ENCODE measurements at regions not wholly inside any gene's neighbourhood (a gene's known extent, or its start where the extent isn't known, plus 50 kb on each side); places are given as distances from the start of the nearest gene placed in this dataset.

DNA sequence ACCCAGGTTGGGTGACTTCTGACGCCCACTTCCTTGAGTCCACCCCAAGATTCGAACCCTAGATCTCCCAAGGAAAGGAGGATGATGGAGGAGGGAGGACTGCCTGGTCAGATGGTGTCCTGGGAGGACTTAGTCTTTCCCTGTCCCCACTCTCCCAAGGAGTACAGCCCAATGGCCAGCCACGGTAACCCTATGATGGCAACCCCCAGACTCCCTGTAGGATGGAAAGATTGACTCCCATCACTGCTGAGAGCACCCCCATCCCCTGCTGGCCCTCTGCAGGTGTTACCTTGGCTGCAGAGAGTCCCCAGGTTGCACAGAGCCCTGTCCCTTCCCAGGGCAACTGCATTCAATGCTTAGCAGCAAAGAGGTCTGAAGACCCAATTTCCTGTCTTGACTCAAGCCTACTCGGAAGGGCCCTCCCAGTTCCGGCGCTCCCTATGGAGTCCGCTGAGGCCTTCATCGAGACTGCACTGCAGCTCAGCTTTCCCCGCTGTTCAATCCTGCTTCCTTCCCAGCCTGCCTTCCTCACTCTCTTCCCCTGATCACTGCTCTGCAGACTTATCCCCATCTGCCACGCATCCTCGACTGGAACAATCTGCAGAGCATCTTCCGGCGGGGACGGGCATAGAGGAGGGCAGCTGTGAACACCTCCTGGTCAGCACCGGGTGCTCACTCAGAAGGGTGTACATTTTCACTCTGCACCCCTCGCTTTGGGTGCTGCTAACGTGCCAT is 50.8 kb upstream of the OCM2 start:
- Mint-ChIP-seq H3K36me3 (ENCODE audit: low read depth) (no peaks in the 10 kb centered on the region), H3K9me3 (no peaks in the 10 kb centered on the region), H3K27ac (no peak overlapping the region), H3K4me1 (no peaks in the 10 kb centered on the region), H3K27me3 (peaks cover 8% of the 10 kb centered on the region), H3K4me3 (no peak overlapping the region)
- ATAC-seq (no peak), DNase-seq (no peak)

DNA sequence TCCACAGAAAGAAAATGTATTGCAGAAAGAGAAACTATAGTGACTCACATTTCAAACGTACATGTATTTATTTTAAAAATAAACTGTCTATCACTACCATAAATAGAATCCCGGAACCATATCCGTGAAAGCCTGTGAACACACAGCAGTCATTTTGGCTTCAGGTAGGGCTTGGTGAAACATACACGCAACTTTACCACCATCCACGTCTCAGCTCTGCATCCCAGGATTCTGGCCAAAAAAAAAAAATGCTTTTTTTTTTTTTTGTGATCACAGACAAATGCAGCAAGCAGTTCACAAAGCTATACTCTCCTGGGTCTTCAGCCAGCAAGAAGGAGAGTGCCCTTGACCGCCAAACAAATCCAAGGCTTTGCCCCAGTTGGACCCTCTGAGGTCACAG is 56.8 kb upstream of the OCM2 start:
- no peak for DNase-seq
- H3K36me3 Mint-ChIP-seq (ENCODE audit: low read depth), result no peaks in the 10 kb centered on the region
- H3K4me1 Mint-ChIP-seq, result peaks cover 7% of the 10 kb centered on the region
- H3K27me3 Mint-ChIP-seq, result peaks cover 2% of the 10 kb centered on the region
- no peak overlapping the region for H3K4me3 Mint-ChIP-seq
- H3K9me3 Mint-ChIP-seq, result no peaks in the 10 kb centered on the region
- H3K27ac Mint-ChIP-seq, result no peak overlapping the region
- ATAC-seq, result no peak

DNA sequence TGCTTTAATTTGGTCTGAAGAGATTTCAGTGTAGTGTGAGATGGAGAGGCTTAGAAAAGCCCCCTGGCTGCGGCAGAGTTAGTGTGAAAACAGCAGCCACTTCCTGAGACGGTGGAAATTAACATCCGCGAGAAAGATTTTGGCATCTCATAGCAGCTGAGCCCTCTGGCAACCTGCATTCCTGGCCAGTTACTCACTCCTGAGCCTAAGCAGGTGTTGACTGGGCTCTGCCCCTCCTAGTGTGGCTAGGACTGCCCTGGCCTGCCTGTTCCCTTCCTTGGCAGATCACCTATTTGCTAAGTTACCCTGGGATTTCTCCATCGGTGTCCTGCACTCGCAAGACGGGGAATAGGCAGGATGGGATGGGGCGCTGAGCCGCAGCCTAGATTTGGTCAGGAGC is 57.6 kb upstream of the LMTK2 start:
- no peak overlapping the region for H3K4me3 Mint-ChIP-seq
- ATAC-seq (no peak), DNase-seq (no peak)
- H3K36me3 Mint-ChIP-seq (ENCODE audit: low read depth), result no peaks in the 10 kb centered on the region
- peaks cover 7% of the 10 kb centered on the region for H3K4me1 Mint-ChIP-seq
- H3K27ac Mint-ChIP-seq, result no peak overlapping the region
- peaks cover 2% of the 10 kb centered on the region for H3K27me3 Mint-ChIP-seq
- H3K9me3 Mint-ChIP-seq, result no peaks in the 10 kb centered on the region

DNA sequence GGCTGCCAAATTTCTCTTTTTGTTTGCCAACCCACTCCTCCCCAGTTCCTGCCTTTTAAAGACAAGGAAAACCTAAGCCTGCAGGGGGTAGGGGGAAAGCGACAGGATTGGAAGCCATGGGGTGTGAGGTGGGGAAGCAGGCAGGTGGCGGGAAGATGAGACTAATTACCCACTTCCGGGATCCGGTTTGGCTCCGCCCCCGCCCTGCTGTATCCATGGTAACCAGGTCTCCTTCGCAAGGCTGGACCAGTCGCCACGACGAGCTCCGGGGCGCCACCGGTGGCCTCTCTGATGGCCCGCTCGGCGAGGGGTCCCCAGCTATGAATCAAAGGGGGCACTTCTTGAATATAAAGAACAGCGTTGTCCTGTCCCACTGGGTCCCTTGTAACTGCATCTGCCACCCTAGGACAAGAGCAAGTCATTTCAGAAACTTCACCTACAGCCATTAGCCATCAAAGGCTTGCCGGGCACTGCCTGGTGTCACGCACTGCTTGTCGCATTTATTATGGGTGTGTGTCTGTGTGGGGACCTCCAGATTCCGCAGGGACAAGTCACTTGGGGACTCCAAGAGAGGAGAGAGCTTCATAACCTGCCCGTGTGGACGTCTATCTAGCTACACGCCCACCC is 55.4 kb upstream of the LMTK2 start:
- ATAC-seq, result peak; percentile 52
- peaks cover 2% of the 10 kb centered on the region for H3K27me3 Mint-ChIP-seq
- H3K36me3 Mint-ChIP-seq (ENCODE audit: low read depth), result no peaks in the 10 kb centered on the region
- no peak overlapping the region for H3K27ac Mint-ChIP-seq
- peak; percentile 72 for DNase-seq
- no peak overlapping the region for H3K4me3 Mint-ChIP-seq
- H3K9me3 Mint-ChIP-seq, result no peaks in the 10 kb centered on the region
- peaks cover 7% of the 10 kb centered on the region for H3K4me1 Mint-ChIP-seq

DNA sequence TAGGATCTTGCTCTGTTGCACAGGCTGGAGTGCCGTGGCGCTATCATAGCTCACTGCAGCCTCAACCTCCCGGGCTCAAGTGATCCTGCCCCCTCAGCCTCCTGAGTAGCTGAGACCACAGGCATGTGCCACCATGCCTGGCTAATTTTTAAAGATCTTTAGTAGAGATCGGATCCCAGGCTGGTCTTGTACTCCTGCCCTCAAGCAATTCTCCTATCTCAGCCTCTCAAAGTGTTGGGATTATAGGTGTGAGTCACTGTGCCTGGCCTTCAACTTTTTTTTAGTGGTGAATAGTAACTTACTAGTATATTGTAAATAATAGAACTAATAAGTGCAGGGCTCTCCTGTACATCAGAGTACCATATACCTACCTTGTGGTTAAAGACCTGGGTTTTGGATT is 52.1 kb upstream of the LMTK2 start:
- H3K27me3 Mint-ChIP-seq, result peaks cover 6% of the 10 kb centered on the region
- no peak for ATAC-seq

DNA sequence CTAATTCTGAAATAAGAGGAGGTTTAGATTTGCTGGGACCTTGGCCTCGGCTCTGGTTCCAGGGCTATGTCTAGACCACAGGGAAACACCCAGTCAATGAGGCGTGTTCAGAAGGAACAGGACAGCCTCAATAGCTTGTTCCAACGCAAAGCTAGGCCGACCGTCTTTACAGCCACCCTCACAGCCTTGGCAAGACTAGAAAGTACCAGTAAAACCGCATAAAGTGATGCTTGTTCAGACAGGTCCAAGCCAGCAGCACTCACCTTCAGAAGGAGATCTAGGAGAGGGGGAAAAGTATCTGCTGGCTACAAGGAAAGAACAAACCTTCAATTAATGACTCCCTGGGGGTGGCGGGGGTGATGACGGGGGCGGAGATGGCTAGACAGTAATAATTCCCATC is 50.1 kb upstream of the LMTK2 start:
- no peak overlapping the region for H3K27ac Mint-ChIP-seq
- ATAC-seq, result no peak
- H3K4me1 Mint-ChIP-seq, result peaks cover 1% of the 10 kb centered on the region
- no peaks in the 10 kb centered on the region for H3K9me3 Mint-ChIP-seq
- H3K27me3 Mint-ChIP-seq, result peaks cover 7% of the 10 kb centered on the region
- no peak for DNase-seq
- H3K36me3 Mint-ChIP-seq (ENCODE audit: low read depth), result no peaks in the 10 kb centered on the region
- no peak overlapping the region for H3K4me3 Mint-ChIP-seq

More for the DNA sequence above, 52.1 kb upstream of the LMTK2 start:
- Mint-ChIP-seq H3K36me3 (ENCODE audit: low read depth) (no peaks in the 10 kb centered on the region), H3K4me1 (peaks cover 7% of the 10 kb centered on the region), H3K27ac (no peak overlapping the region), H3K4me3 (no peak overlapping the region), H3K9me3 (no peaks in the 10 kb centered on the region)
- no peak for DNase-seq
